Cerebellar nuclear complex (tissue), 1 donor: ENCODE measurements at regions not wholly inside any gene's neighbourhood (a gene's known extent, or its start where the extent isn't known, plus 50 kb on each side); places are given as distances from the start of the nearest gene placed in this dataset.

ENCODE experiments used
- DNase-seq, 2 experiments: peaks; one replicate each; lab custom pipeline; 2025; lab: John Stamatoyannopoulos, UW

GRCh38 chr2:147792966-147793617 lies 51.7 kb upstream of the ACVR2A start:
- DNase-seq: no peak

- no peak for DNase-seq
Measured at GRCh38 chr2:147790580-147790979, 54.2 kb upstream of the ACVR2A start.

GRCh38 chr2:147789720-147790119 lies 55.1 kb upstream of the ACVR2A start:
- DNase-seq: no peak

GRCh38 chr2:147789287-147789686 lies 55.5 kb upstream of the ACVR2A start:
- no peak for DNase-seq

GRCh38 chr2:147782141-147782930 lies 62.5 kb upstream of the ACVR2A start:
- no peak for DNase-seq

- DNase-seq: no peak
Measured at GRCh38 chr2:147779440-147779839, 65.4 kb upstream of the ACVR2A start.

GRCh38 chr2:147777394-147777793 lies 67.4 kb upstream of the ACVR2A start:
- no peak for DNase-seq

- DNase-seq: no peak
Measured at GRCh38 chr2:147774805-147775204, 70.0 kb upstream of the ACVR2A start.

- DNase-seq: no peak
Measured at GRCh38 chr2:147773479-147773878, 71.3 kb upstream of the ACVR2A start.

GRCh38 chr2:147772781-147773180 lies 72.0 kb upstream of the ACVR2A start:
- no peak for DNase-seq

- no peak for DNase-seq
Measured at GRCh38 chr2:147763861-147764260, 81.0 kb upstream of the ACVR2A start.

- no peak for DNase-seq
Measured at GRCh38 chr2:147760984-147761383, 83.8 kb upstream of the ACVR2A start.

- no peak for DNase-seq
Measured at GRCh38 chr2:147759536-147759935, 85.3 kb upstream of the ACVR2A start.

GRCh38 chr2:147758821-147759220 lies 86.0 kb upstream of the ACVR2A start:
- DNase-seq: no peak

GRCh38 chr2:147756069-147756468 lies 88.8 kb upstream of the ACVR2A start:
- DNase-seq: no peak

- no peak for DNase-seq
Measured at GRCh38 chr2:147740211-147740927, 104.5 kb upstream of the ACVR2A start.

GRCh38 chr2:147739508-147739907 lies 105.3 kb upstream of the ACVR2A start:
- DNase-seq: no peak

- no peak for DNase-seq
Measured at GRCh38 chr2:147718831-147719230, 126.0 kb upstream of the ACVR2A start.

GRCh38 chr2:147716906-147717305 lies 127.9 kb upstream of the ACVR2A start:
- no peak for DNase-seq

- DNase-seq: no peak
Measured at GRCh38 chr2:147715807-147716206, 129.0 kb upstream of the ACVR2A start.

GRCh38 chr2:147714582-147714981 lies 130.2 kb upstream of the ACVR2A start:
- no peak for DNase-seq

GRCh38 chr2:147713349-147713748 lies 131.5 kb upstream of the ACVR2A start:
- no peak for DNase-seq

- DNase-seq: no peak
Measured at GRCh38 chr2:147712051-147712450, 132.8 kb upstream of the ACVR2A start.
